ENCODE measurements at regions not wholly inside any gene's neighbourhood (a gene's known extent, or its start where the extent isn't known, plus 50 kb on each side); places are given as distances from the start of the nearest gene placed in this dataset.
"Not testable (repeated sequence)": the region's sequence is repeated elsewhere in the genome, so short reads cannot be mapped to it uniquely, and the experiment has no call there.

- H3K27ac ChIP-seq, result no peak overlapping the region
- peaks cover 0 to 8% (median 0%) of the 10 kb centered on the region in 4 donors for H3K9me3 ChIP-seq
- no peaks in the 10 kb centered on the region for H3K27me3 ChIP-seq
- H3K4me1 ChIP-seq, result no peaks in the 10 kb centered on the region
- DNase-seq, result no peak
- no peak for TF ChIP-seq POLR2A (IDR thresholded peaks at IDR 0.05)
- TF ChIP-seq CTCF (IDR thresholded peaks at IDR 0.05), result no peak
- H3K36me3 ChIP-seq, result no peaks in the 10 kb centered on the region
- no peak overlapping the region for H3K4me3 ChIP-seq
Observed at GRCh38 chr5:159682623-159683022, 233.7 kb upstream of the ADRA1B start.

DNA sequence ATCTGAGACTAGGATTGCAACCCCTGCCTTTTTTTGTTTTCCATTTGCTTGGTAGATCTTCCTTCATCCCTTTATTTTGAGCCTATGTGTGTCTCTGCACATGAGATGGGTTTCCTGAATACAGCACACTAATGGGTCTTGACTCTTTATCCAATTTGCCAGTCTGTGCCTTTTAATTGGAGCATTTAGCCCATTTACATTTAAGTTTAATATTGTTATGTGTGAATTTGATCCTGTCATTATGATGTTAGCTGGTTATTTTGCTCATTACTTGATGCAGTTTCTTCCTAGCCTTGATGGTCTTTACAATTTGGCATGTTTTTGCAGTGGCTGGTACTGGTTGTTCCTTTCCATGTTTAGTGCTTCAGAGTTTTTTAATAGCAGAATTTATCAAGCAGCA, 228.4 kb upstream of the ADRA1B start:
- not testable (repeated sequence) for H3K4me1 ChIP-seq, H3K27me3 ChIP-seq, DNase-seq, H3K27ac ChIP-seq, H3K36me3 ChIP-seq, H3K4me3 ChIP-seq, H3K9me3 ChIP-seq

DNA sequence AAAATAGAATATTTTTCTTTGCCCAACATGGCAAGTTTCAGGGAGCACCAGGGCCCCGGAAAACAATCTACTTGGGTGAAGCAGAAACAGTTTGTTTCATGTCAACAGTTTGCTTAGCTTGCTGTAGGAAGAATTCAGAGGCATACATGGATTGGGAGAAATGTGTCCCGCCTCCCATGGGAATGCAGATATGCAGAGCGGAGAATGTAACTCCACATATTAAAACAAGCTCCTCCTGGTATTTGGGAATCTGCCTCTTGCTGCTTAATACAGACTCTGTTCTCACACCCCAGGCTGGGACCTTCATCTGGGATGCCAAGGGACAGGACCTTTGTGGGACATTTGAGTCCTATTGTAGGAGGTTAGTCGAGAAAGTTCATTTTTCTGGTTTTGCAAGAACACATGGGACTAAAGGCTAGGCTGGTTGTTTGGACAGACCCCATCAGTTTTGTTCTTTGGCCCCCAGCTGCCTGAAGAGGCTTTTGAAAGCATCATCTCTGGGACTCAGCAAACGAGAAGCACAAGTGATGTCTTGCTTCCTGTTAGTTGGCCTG, 220.5 kb upstream of the ADRA1B start:
- no peaks in the 10 kb centered on the region for H3K36me3 ChIP-seq
- H3K27ac ChIP-seq, result peak overlapping the region in 1 of 4 donors; percentile 5
- no peaks in the 10 kb centered on the region for H3K27me3 ChIP-seq
- no peaks in the 10 kb centered on the region for H3K4me1 ChIP-seq
- no peak for TF ChIP-seq POLR2A (IDR thresholded peaks at IDR 0.05)
- TF ChIP-seq CTCF (IDR thresholded peaks at IDR 0.05), result no peak
- no peak overlapping the region for H3K4me3 ChIP-seq
- no peaks in the 10 kb centered on the region for H3K9me3 ChIP-seq
- DNase-seq, result no peak

DNA sequence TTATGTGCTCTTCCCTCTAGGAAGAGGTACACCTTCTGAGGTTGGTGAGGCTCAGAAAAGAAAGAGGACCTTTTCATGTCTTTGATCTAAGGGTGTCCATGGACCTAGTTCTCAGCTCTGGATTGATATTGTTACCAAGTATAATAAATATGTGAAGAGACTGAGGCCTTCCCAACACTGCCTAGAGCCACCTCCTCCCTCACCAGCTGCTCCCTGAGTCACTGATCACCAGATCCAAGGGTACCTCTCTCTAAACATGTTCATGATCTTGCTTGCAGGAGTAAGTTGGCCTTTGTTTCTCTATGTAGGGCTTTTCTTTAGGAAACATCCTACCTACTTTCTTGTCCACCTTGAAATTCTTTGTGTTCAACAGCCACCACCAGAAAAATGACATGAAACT, 218.8 kb upstream of the ADRA1B start:
- TF ChIP-seq POLR2A (IDR thresholded peaks at IDR 0.05), result no peak
- TF ChIP-seq CTCF (IDR thresholded peaks at IDR 0.05), result no peak
- Histone ChIP-seq H3K36me3 (no peaks in the 10 kb centered on the region), H3K27ac (no peak overlapping the region), H3K4me1 (no peaks in the 10 kb centered on the region), H3K27me3 (no peaks in the 10 kb centered on the region), H3K9me3 (no peaks in the 10 kb centered on the region), H3K4me3 (no peak overlapping the region)
- no peak for DNase-seq

DNA sequence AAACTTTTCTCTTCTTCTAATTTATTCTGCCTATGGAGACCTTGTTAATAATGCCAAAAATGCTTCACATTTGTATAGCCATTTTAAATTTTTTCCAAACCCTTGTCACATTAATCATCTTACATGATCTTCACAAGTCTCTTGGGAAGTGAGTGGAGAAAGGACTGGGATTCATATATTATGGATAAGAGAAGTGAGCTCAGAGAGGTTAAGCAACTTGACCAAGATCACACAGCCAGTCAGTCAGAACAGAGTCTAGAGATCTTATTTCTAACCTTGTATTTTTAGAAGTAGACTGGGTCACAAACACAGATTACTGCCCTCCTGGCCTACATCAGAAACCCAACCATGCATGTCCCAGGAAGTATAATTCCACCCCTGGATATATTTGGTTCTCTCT, 218.0 kb upstream of the ADRA1B start:
- Histone ChIP-seq H3K4me1 (no peaks in the 10 kb centered on the region), H3K9me3 (no peaks in the 10 kb centered on the region), H3K27ac (no peak overlapping the region), H3K36me3 (no peaks in the 10 kb centered on the region), H3K27me3 (no peaks in the 10 kb centered on the region), H3K4me3 (no peak overlapping the region)
- TF ChIP-seq CTCF (IDR thresholded peaks at IDR 0.05) (no peak), POLR2A (IDR thresholded peaks at IDR 0.05) (no peak)
- no peak for DNase-seq

DNA sequence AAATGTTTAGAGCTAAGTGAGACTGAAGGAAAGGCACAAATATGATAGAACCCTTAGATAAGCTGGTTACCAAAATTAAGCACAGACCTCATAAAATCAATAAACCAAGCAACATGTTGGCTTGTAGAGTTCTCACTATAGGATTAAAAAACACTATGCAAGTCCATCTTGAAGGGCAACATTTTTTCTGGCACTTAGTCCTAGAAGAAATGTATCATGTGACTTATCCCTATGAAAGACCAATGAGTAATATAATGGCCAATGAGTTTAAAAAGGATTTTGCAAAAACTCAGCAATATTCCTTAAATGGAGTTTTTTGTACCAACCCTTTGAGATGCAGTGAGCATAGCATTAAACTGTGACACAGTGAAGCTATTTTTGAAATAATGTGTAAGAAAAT, 216.3 kb upstream of the ADRA1B start:
- Histone ChIP-seq H3K4me1 (no peaks in the 10 kb centered on the region), H3K27ac (no peak overlapping the region), H3K4me3 (no peak overlapping the region), H3K36me3 (no peaks in the 10 kb centered on the region), H3K9me3 (no peaks in the 10 kb centered on the region), H3K27me3 (no peaks in the 10 kb centered on the region)
- no peak for DNase-seq
- TF ChIP-seq CTCF (IDR thresholded peaks at IDR 0.05) (no peak), POLR2A (IDR thresholded peaks at IDR 0.05) (no peak)
